NOMO-1 (cell line): ENCODE measurements at regions not wholly inside any gene's neighbourhood (a gene's known extent, or its start where the extent isn't known, plus 50 kb on each side); places are given as distances from the start of the nearest gene placed in this dataset.

Source experiments
- DNase-seq, 2 experiments: peaks; one replicate each; lab custom pipeline; 2025; ENCODE audit not compliant: unreplicated experiment in 2 of 2; lab: John Stamatoyannopoulos, UW

- no peak for DNase-seq
Measured at GRCh38 chr6:40973304-40973703, 65.7 kb downstream of the UNC5CL start.

GRCh38 chr6:40972814-40973213 is 66.2 kb downstream of the UNC5CL start:
- no peak for DNase-seq

GRCh38 chr6:40972190-40972589 is 66.8 kb downstream of the UNC5CL start:
- DNase-seq = no peak

- DNase-seq = no peak
Measured at GRCh38 chr6:40968620-40969164, 70.3 kb downstream of the UNC5CL start.

GRCh38 chr6:40966860-40967259 is 72.2 kb downstream of the UNC5CL start:
- DNase-seq = no peak

- no peak for DNase-seq
Measured at GRCh38 chr6:40965046-40965445, 74.0 kb downstream of the UNC5CL start.

- no peak for DNase-seq
Measured at GRCh38 chr6:40963019-40963418, 76.0 kb downstream of the UNC5CL start.

GRCh38 chr6:40962241-40962640 is 76.8 kb downstream of the UNC5CL start:
- DNase-seq = peak in 1 of 2 experiments; percentile 3

GRCh38 chr6:40961831-40962230 is 77.2 kb downstream of the UNC5CL start:
- DNase-seq = no peak

GRCh38 chr6:40960742-40961430 is 78.1 kb downstream of the UNC5CL start:
- no peak for DNase-seq

GRCh38 chr6:40959781-40960327 is 79.2 kb downstream of the UNC5CL start:
- no peak for DNase-seq

GRCh38 chr6:40958738-40959137 is 80.3 kb downstream of the UNC5CL start:
- DNase-seq = no peak

- DNase-seq = no peak
Measured at GRCh38 chr6:40957616-40958492, 81.2 kb downstream of the UNC5CL start.

GRCh38 chr6:40956936-40957335 is 82.1 kb downstream of the UNC5CL start:
- DNase-seq = no peak

- no peak for DNase-seq
Measured at GRCh38 chr6:40955178-40955545, 83.9 kb downstream of the UNC5CL start.

- DNase-seq = no peak
Measured at GRCh38 chr6:40954446-40955177, 84.4 kb downstream of the UNC5CL start.

- no peak for DNase-seq
Measured at GRCh38 chr6:40953486-40953885, 85.5 kb downstream of the UNC5CL start.

GRCh38 chr6:40950986-40951698 is 87.9 kb downstream of the UNC5CL start:
- no peak for DNase-seq

- DNase-seq = no peak
Measured at GRCh38 chr6:40948570-40948969, 90.5 kb downstream of the UNC5CL start.

- no peak for DNase-seq
Measured at GRCh38 chr6:40947876-40948526, 91.0 kb downstream of the UNC5CL start.
